Loucy (cell line): ENCODE measurements at regions not wholly inside any gene's neighbourhood (a gene's known extent, or its start where the extent isn't known, plus 50 kb on each side); places are given as distances from the start of the nearest gene placed in this dataset.
"Not testable (repeated sequence)": the region's sequence is repeated elsewhere in the genome, so short reads cannot be mapped to it uniquely, and the experiment has no call there.

ENCODE experiments used
- H2AFZ ChIP-seq: fragments of 200-600 bp; sonication (generic); 2 replicates; pipeline ENCODE4 v1.6.0; 2016; ENCODE audit warnings: antibody characterized with exemption, mild to moderate bottlenecking, low read length, moderate library complexity
- H3F3A ChIP-seq: fragments of 200-600 bp; 2 replicates; pipeline ENCODE4 v1.6.0; 2016; ENCODE audit warnings: antibody characterized with exemption, low read depth, mild to moderate bottlenecking
- H3K27me3 ChIP-seq: fragments of 200-600 bp; sonication (generic); 2 replicates; pipeline ENCODE4 v1.6.1; 2014; ENCODE audit warnings: low read length, mild to moderate bottlenecking; ENCODE audit not compliant: insufficient read depth, poor library complexity, severe bottlenecking
- H3K36me3 ChIP-seq: fragments of 200-600 bp; sonication (generic); 2 replicates; pipeline ENCODE4 v1.6.1; 2016; ENCODE audit warnings: low read length; ENCODE audit not compliant: insufficient read depth
- H3K4me1 ChIP-seq: fragments of 200-600 bp; sonication (generic); 2 replicates; pipeline ENCODE4 v1.5.1; 2014; ENCODE audit warnings: low read length, mild to moderate bottlenecking; ENCODE audit not compliant: insufficient read depth, poor library complexity, severe bottlenecking
- H3K4me2 ChIP-seq: fragments of 200-600 bp; sonication (generic); 2 replicates; pipeline ENCODE4 v1.6.0; 2014; ENCODE audit warnings: antibody characterized with exemption, low read length, low read depth, mild to moderate bottlenecking; ENCODE audit not compliant: poor library complexity, severe bottlenecking
- H3K4me3 ChIP-seq: fragments of 200-600 bp; sonication (generic); 2 replicates; pipeline ENCODE4 v1.5.1; 2014; ENCODE audit warnings: low read length, mild to moderate bottlenecking, mixed read lengths; ENCODE audit not compliant: poor library complexity, severe bottlenecking
- H3K79me2 ChIP-seq: fragments of 200-600 bp; sonication (generic); 2 replicates; pipeline ENCODE4 v1.6.1; 2014; ENCODE audit warnings: low read length; ENCODE audit not compliant: insufficient read depth
- H3K9ac ChIP-seq: fragments of 200-600 bp; sonication (generic); 2 replicates; pipeline ENCODE4 v1.6.0; 2014; ENCODE audit warnings: mild to moderate bottlenecking, low read depth, low read length, moderate library complexity; ENCODE audit not compliant: poor library complexity, severe bottlenecking
- H3K9me2 ChIP-seq: fragments of 200-600 bp; sonication (generic); replicated peaks from 2 replicates; pipeline ENCODE4 v1.6.1; 2016; ENCODE audit warnings: low read depth, low read length, mixed read lengths
- H3K9me3 ChIP-seq: fragments of 200-600 bp; sonication (generic); 2 replicates; pipeline ENCODE4 v1.6.1; 2014; ENCODE audit warnings: mild to moderate bottlenecking, antibody characterized with exemption, low read length, low read depth; ENCODE audit not compliant: insufficient read depth
- H4K20me1 ChIP-seq: fragments of 200-600 bp; sonication (generic); 2 replicates; pipeline ENCODE4 v1.6.0; 2014; ENCODE audit warnings: antibody characterized with exemption, low read length, mild to moderate bottlenecking; ENCODE audit not compliant: insufficient read depth, poor library complexity, severe bottlenecking
- EZH2phosphoT487 ChIP-seq: fragments of 200-600 bp; IDR thresholded peaks from 2 replicates; pipeline ENCODE4 v1.6.1; 2018; ENCODE audit warnings: antibody characterized with exemption, mild to moderate bottlenecking, moderate library complexity, borderline replicate concordance
- TF ChIP-seq, protein P1 (sequence below): fragments of 200-600 bp; sonication (generic); conservative IDR thresholded peaks from 2 replicates; pipeline ENCODE4 v1.5.1; 2014; ENCODE audit warnings: mild to moderate bottlenecking, antibody characterized with exemption, low read length

DNA sequence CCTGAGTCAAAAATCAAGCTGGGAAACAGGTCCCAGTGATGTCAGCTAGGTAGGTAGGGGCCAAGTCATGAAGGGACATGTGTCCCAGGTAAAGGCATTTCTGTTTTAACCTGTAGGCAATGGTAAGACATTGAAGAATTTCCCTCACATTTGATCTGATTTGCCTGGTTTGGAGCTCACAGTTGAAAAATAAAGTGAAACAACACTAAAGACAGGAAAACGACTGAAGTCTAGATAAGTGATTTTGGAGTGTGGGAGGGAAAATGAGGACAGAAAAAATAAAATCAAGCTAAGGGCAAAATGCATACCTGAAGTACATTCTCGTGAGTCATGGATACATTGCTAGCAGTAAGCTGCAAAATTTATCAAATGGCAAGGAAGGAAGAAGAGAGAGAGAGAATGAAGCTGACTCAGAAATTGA is 169.9 kb downstream of the SKIDA1 start:
- no peaks in the 10 kb centered on the region for H3F3A ChIP-seq
- no peaks in the 10 kb centered on the region for H3K9me3 ChIP-seq
- no peak overlapping the region for H3K4me3 ChIP-seq
- H4K20me1 ChIP-seq = no peaks in the 10 kb centered on the region
- H3K27me3 ChIP-seq = no peaks in the 10 kb centered on the region
- H3K36me3 ChIP-seq = no peaks in the 10 kb centered on the region
- H3K4me2 ChIP-seq = no peak overlapping the region
- H3K79me2 ChIP-seq = no peaks in the 10 kb centered on the region
- no peak overlapping the region for H3K9ac ChIP-seq
- H3K4me1 ChIP-seq = peaks cover 10% of the 10 kb centered on the region
- no peak for TF ChIP-seq EZH2phosphoT487
- TF ChIP-seq, protein P1, sequence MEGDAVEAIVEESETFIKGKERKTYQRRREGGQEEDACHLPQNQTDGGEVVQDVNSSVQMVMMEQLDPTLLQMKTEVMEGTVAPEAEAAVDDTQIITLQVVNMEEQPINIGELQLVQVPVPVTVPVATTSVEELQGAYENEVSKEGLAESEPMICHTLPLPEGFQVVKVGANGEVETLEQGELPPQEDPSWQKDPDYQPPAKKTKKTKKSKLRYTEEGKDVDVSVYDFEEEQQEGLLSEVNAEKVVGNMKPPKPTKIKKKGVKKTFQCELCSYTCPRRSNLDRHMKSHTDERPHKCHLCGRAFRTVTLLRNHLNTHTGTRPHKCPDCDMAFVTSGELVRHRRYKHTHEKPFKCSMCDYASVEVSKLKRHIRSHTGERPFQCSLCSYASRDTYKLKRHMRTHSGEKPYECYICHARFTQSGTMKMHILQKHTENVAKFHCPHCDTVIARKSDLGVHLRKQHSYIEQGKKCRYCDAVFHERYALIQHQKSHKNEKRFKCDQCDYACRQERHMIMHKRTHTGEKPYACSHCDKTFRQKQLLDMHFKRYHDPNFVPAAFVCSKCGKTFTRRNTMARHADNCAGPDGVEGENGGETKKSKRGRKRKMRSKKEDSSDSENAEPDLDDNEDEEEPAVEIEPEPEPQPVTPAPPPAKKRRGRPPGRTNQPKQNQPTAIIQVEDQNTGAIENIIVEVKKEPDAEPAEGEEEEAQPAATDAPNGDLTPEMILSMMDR = no peak
- H3K9me2 ChIP-seq = no peaks in the 10 kb centered on the region
- H2AFZ ChIP-seq = no peak overlapping the region

DNA sequence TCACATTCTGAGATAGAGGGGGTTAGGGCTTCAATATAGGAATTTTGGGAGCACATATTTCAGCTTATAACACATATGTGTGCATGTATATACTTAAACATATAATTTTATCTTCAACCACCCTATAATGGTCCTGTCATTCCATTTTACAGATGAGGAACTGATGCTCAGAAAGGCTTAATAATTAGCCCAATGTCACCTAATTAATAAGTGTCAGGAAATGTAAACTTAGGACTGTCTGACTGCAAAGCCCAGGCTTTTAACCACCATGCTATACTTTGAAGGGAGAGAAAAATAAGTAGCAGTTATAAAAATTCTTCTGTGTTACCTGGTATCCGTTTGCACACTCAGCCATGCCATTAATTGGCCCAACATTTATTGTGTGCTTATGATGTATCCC is 172.6 kb downstream of the SKIDA1 start:
- Histone ChIP-seq H4K20me1 (no peaks in the 10 kb centered on the region), H3F3A (no peaks in the 10 kb centered on the region), H3K79me2 (no peaks in the 10 kb centered on the region), H3K36me3 (no peaks in the 10 kb centered on the region), H3K27me3 (no peaks in the 10 kb centered on the region), H3K9ac (no peak overlapping the region), H3K4me2 (no peak overlapping the region), H2AFZ (no peak overlapping the region), H3K4me1 (peaks cover 10% of the 10 kb centered on the region), H3K9me3 (no peaks in the 10 kb centered on the region), H3K4me3 (no peak overlapping the region), H3K9me2 (no peaks in the 10 kb centered on the region)
- TF ChIP-seq, protein P1 = no peak
- TF ChIP-seq EZH2phosphoT487 = no peak

GRCh38 chr10:21351594-21351993 is 173.9 kb downstream of the SKIDA1 start:
- H4K20me1 ChIP-seq, H3K4me3 ChIP-seq, H3K4me1 ChIP-seq, H3K9me3 ChIP-seq, H3K27me3 ChIP-seq, H3F3A ChIP-seq, H2AFZ ChIP-seq, H3K9me2 ChIP-seq, H3K79me2 ChIP-seq, H3K36me3 ChIP-seq, H3K9ac ChIP-seq, H3K4me2 ChIP-seq: not testable (repeated sequence)

DNA sequence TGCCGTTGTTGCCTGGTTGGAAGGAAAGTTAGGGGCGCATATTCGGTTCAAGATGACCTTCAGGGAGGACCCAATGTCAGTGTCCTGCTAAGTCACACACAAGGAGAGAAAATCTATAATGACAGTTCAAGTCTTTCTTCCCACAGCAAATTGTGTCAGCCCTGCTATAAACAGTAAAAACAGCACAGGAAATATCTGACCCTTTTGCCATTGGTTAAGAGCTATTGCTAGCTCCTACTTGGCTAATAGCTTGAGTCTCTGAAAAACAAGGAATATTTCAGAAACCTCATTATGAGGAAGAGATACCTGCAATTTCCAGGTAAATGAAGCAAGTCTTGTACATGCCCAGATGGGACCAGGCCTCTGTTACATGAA is 175.6 kb downstream of the SKIDA1 start:
- Histone ChIP-seq H3K4me2 (no peak overlapping the region), H3K4me3 (no peak overlapping the region), H3F3A (no peaks in the 10 kb centered on the region), H3K9ac (no peak overlapping the region), H3K9me3 (no peaks in the 10 kb centered on the region), H4K20me1 (no peaks in the 10 kb centered on the region), H3K79me2 (no peaks in the 10 kb centered on the region), H2AFZ (peak overlapping the region; percentile 17; the same call in 1 of the 2 replicates), H3K9me2 (no peaks in the 10 kb centered on the region), H3K27me3 (no peaks in the 10 kb centered on the region), H3K4me1 (peaks cover 10% of the 10 kb centered on the region), H3K36me3 (no peaks in the 10 kb centered on the region)
- TF ChIP-seq, protein P1 = no peak
